HG03135 (cell line): ENCODE measurements at regions not wholly inside any gene's neighbourhood (a gene's known extent, or its start where the extent isn't known, plus 50 kb on each side); places are given as distances from the start of the nearest gene placed in this dataset.
"Not testable (repeated sequence)": the region's sequence is repeated elsewhere in the genome, so short reads cannot be mapped to it uniquely, and the experiment has no call there.

ENCODE experiments used
- ATAC-seq: cut with Tn5 transposase; IDR thresholded peaks from one replicate; pipeline ENCODE4 v1.9.1; 2021; ENCODE audit warnings: mild to moderate bottlenecking, moderate library complexity; ENCODE audit not compliant: unreplicated experiment

DNA sequence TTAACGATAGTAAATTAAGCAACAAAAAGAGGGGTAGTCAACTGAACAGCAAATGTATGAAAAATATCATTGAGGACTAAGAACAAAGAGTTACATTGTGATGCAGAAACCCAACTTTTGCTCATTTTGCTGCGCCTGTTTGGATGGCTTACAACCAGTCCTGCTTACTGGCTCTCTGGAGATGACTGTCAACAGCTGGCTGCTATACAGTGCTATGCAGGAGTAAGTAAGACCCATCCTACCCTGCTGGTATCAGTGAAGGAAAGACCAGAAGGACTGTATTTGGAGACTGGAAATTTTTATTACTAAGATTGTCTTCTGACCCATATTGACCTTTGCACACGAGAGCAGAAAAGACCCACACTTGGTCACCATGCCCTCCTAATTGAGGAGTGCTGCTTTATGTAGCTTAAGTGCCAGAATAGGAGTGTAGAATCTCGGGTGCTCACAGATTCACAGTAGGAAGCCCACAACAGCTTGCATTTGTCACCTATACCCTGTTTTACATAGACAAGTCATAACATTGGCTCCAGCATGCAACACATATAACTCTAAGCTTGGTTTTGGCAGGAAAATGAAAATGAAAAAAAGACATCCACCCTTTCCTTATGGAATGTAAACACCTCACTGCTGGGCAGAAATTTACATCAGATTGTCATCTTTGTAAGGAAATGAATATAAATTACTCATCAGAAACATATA, 1915.0 kb upstream of the CELF4 start:
- ATAC-seq, result no peak

DNA sequence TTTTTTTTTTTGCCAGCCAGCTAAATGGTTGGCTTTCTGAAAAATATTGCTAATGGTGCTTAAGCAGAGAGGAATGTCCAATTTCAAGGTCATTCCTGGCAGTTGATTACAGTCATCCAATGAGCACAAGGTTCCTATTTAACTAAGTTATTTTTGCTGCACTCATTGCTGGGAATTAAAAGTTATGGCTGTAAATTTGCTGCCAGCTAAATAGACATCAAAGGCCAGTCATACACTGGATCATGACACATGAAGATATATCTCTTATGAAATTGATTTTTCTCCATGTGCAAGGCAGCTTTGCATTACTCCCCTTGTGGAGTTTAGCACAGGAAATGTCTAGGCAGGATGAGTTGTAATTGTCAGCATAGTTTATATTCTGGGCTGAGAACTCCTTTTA, 1898.4 kb upstream of the CELF4 start:
- no peak for ATAC-seq

- ATAC-seq, result no peak
Measured at GRCh38 chr18:39462436-39462835, 1896.8 kb upstream of the CELF4 start.

DNA sequence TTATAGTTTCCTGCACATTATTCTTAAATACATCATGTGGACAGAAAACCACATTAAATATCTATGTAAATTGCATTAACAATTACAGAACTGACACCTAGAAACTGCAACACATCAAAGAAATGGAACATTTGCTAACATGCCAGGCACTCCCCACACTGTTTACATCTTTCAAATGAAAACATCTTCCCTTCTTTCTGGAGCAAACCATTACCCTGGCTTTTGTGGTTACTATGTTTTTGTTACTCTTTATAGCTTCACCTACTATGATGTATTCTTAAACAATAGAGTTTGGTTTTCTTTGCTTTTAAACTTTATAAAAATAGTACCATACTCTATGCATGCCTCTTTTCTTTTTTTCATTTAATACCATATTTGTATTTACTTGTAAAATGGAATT, 1894.5 kb upstream of the CELF4 start:
- no peak for ATAC-seq

DNA sequence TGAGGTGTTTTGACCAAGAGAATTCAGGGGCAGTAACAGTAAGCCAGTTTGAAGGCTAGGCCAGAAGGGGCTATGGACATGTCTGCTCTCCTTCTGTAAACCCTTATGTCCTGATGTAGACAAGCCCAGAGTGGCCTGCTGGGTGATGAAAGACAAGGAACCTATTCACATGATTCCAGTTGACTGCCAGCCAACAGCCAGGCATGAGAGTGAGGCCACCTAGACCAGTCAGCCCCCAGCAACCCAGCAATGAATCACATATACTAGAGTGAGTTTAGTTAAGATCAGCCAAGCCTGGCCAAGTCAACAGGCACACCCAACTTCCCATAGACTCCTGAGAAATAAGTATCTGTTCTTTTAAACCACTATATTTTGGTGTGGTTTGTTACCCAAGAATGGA, 1889.7 kb upstream of the CELF4 start:
- ATAC-seq, result no peak

DNA sequence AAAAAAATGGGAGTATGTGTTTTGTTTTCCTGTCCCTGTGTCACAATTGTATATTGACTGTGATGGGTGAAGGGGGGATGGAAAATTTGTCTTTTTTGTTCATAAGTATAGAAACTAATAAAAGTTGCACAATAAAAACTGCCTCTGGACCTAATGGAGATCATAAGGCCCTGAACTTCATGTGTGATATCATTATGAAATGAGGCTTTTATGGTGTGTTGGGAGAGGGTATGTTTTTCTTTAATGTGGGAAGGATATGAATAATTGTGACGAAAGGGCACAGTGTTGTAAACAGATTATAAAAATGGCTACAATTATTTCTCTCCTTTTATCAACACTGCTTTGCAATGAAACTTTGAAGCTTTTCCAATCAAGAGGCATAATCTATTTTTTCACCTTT, 1889.3 kb upstream of the CELF4 start:
- ATAC-seq, result no peak

- no peak for ATAC-seq
Measured at GRCh38 chr18:39453882-39454281, 1888.3 kb upstream of the CELF4 start.

DNA sequence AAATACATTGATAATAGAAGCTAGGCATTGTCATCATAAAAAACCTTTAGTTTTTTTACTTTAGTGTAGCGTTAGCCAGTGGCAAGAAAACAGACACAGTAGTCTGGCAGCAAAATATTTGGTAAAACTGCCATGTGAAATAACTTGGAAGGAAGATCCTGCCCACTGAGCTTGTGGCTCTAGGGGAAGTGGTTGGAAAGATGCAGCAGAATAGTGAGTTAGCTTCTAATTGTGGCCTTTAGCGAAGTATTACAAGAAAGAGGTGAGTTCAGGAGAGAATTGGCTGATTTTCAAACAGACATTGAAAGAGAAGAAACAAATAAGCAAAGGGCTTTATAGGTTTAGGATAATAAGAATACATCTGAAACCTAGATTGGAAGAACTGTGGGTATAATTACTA, 1887.8 kb upstream of the CELF4 start:
- no peak for ATAC-seq

GRCh38 chr18:39450958-39451357, 1885.4 kb upstream of the CELF4 start:
- ATAC-seq, result no peak

GRCh38 chr18:39449566-39449965, 1884.0 kb upstream of the CELF4 start:
- no peak for ATAC-seq

GRCh38 chr18:39448942-39449341, 1883.3 kb upstream of the CELF4 start:
- no peak for ATAC-seq

DNA sequence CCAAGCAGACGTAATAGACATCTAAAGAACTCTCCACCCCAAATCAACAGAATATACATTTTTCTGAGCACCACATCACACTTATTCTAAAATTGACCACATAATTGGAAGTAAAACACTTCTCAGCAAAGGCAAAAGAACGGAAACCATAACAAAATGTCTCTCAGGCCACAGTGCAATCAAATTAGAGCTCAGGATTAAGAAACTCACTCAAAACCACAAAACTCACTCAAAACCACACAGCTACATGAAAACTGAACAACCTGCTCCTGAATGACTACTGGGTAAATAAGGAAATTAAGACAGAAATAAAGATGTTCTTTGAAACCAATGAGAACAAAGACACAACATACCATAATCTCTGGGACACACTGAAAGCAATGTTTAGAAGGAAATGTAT, 1879.4 kb upstream of the CELF4 start:
- not testable (repeated sequence) for ATAC-seq

DNA sequence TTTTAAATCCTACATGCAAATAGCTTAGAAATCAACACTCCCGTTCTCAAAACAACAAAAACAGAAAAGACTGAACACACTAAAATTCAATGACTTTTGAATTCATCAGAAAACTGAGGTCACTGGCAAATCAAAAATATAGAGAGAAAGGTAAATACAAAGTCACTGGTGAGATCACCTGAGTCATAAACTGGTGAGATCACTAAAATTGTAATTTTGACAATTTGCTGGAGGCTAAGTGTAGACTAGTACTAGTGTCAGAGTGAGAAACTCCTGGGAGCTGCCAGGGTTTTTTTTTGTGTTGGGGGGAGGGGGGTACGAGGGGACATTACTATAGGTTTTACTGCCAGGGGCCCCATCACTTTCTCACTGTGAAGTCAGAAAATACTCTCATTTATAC, 1876.0 kb upstream of the CELF4 start:
- no peak for ATAC-seq

DNA sequence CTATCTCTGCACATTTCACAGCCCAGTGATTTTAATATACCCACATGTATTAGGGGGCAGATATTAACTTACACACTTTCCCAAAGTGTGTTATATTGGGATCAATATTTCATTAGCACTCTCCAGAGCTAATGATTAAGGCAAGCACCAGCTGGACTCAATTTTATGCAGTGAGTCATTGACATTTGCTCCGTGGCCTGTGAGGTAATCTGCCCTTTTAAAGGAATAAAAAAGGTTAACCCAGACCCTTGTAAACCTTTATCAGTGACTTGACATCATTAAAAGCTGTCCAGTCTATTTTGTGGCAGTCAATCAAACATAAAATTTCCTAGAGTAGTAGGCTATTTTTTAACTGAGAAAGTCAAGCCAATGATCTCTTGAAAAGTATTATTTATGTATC, 1870.4 kb upstream of the CELF4 start:
- no peak for ATAC-seq

DNA sequence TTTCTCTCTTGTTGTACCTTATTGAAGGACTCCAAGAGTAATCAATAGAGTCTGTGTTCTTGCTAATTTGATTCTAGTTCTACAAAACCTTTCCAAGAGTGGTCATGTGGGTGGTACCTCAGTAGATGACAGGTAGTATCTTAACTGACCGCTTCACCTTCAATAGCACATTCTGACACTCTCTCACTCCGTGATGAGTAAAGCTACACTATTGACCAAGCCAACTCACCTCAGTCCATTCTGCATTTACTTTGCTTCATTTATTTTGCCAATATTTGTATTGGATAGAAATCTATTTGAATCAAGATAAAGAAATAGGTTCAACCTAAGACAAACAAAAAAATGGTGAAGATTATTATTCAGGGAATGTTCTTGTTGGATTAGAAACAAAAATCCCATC, 1869.6 kb upstream of the CELF4 start:
- ATAC-seq, result no peak

DNA sequence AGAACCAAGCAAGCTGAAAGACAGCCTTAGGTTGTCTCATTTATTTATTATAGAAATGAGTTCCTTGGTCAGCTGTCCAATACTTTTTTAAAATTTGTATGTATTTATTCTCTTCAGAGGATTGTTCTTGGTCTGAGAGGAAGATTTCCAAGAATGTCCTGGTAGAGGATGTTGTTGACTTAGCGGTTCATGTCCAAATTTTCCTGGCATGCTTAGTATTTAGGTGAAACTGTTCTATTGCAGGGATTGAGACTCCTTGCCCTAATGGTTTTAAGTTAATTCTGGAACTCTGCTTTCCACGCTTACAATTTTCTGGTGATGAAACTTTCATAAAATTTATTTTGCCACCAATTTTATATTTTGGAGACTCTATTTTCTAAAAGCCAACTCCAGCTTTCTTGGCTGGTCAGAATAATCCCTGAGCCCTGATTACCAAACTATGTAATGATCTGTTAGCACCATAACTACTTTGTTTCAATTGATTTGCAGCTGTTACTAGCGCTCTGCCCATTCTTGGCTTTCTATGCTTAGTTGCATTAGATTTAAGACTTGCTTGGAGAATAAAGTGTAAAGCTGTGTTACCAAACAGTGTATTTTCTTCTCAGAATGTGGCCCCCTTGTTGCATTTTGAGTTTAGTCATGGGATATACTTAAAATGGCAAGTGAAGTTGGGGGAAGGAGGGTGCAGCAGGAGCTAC, 1868.8 kb upstream of the CELF4 start:
- no peak for ATAC-seq

- no peak for ATAC-seq
Measured at GRCh38 chr18:39425172-39425850, 1859.7 kb upstream of the CELF4 start.

DNA sequence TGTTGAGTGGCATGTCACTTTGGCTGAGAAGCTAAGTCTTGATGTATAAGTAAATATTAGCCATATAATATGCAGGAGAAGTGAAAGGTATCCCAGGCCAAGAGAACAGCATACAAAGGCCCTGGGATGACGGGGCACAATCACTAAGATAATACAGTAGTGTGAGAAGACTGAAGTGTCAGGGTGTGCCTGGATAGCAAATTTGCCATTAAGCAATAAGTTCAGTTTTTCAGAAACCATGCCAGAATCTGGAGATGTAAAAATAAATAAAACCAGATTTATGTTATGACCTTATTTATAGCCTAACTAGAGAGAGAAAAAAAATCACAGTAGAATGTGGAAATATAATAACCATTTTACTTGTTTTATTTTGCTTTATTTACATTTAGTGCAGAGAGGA, 1858.7 kb upstream of the CELF4 start:
- ATAC-seq, result no peak

DNA sequence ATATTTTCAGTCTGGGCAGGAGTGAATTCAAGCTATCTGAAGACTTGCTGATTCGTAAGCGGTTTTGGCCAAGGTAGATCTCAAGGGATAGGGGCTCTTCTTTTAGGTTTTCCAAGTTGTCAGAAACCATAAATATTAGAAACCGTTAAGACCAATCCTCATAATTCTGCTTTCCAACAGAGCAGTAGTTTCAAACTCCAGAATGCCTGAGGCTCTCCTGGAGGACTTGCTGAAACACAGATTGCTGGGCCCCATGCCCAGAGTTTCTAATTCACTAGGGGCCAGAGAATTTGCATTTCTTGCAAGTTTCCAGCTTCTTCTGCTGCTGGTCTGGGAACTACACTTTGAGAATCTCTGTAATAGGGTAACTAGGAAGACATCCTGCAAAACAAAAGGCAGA, 1855.7 kb upstream of the CELF4 start:
- no peak for ATAC-seq

- ATAC-seq, result no peak
Measured at GRCh38 chr18:39419315-39419714, 1853.7 kb upstream of the CELF4 start.

- no peak for ATAC-seq
Measured at GRCh38 chr18:39415471-39415870, 1849.9 kb upstream of the CELF4 start.

GRCh38 chr18:39414009-39414700, 1848.6 kb upstream of the CELF4 start:
- no peak for ATAC-seq
